ENCODE measurements at regions not wholly inside any gene's neighbourhood (a gene's known extent, or its start where the extent isn't known, plus 50 kb on each side); places are given as distances from the start of the nearest gene placed in this dataset.

DNA sequence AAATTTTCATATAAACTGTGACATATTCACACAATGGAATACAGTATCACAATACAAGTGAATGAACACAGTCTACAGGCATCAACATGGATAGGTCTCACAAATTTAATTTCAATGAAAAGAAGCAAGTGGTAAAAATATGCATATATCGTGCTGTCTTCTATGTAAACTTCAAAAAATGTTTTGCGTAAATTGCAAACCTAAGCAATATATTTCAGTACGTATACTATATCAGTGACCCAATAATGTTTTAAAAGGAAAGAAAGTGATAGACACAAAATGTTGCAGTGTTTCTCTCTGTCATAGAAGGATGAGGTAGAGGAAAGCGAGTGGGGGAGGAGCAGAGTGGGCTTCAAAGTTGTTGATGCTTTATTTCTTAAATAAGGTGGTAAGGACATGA is 468.4 kb upstream of the CNTN3 start (continued):
- TF ChIP-seq, protein P1, sequence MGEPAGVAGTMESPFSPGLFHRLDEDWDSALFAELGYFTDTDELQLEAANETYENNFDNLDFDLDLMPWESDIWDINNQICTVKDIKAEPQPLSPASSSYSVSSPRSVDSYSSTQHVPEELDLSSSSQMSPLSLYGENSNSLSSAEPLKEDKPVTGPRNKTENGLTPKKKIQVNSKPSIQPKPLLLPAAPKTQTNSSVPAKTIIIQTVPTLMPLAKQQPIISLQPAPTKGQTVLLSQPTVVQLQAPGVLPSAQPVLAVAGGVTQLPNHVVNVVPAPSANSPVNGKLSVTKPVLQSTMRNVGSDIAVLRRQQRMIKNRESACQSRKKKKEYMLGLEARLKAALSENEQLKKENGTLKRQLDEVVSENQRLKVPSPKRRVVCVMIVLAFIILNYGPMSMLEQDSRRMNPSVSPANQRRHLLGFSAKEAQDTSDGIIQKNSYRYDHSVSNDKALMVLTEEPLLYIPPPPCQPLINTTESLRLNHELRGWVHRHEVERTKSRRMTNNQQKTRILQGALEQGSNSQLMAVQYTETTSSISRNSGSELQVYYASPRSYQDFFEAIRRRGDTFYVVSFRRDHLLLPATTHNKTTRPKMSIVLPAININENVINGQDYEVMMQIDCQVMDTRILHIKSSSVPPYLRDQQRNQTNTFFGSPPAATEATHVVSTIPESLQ (CRISPR knock-in tag; IDR thresholded peaks at IDR 0.05), result no peak
- no peak for TF ChIP-seq ZNF263 (CRISPR knock-in tag; IDR thresholded peaks at IDR 0.05; ENCODE audit: low read depth)

DNA sequence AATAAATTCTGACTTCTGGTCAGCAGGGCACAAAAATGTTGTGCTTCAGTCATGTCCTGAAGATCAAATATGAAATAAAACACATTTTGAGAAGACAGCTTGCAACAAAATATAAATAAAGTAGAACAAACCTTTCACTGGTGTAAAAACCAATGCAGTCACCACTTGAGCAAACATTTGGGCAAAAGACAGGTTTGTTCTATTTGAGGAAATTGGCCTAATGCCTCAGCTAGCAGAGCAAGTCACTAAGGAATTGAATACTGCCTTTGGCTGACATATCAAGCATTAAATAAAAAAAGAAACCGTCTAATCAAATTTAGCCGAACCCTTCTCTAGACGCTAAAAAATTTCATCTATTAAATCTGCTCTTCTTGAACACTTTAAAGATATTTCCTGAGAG is 475.4 kb upstream of the CNTN3 start:
- ChIA-PET CTCF (no interaction called here), POLR2A (no interaction called here)
- H3K4me1 Mint-ChIP-seq, result peaks cover 3% of the 10 kb centered on the region; the same call in 1 of the 2 replicates
- no peak overlapping the region for H3K27ac Mint-ChIP-seq
- TF ChIP-seq ZMAT4 (CRISPR knock-in tag; IDR thresholded peaks at IDR 0.05), result no peak
- TF ChIP-seq, protein P2, sequence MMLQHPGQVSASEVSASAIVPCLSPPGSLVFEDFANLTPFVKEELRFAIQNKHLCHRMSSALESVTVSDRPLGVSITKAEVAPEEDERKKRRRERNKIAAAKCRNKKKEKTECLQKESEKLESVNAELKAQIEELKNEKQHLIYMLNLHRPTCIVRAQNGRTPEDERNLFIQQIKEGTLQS (CRISPR knock-in tag; conservative IDR thresholded peaks at IDR 0.05), result no peak
- TF ChIP-seq ZSCAN18 (CRISPR knock-in tag; IDR thresholded peaks at IDR 0.05), result no peak
- TF ChIP-seq TEAD1 (CRISPR knock-in tag; IDR thresholded peaks at IDR 0.05), result no peak
- TF ChIP-seq HMGXB4 (CRISPR knock-in tag; IDR thresholded peaks at IDR 0.05), result no peak
- TF ChIP-seq, protein P3, sequence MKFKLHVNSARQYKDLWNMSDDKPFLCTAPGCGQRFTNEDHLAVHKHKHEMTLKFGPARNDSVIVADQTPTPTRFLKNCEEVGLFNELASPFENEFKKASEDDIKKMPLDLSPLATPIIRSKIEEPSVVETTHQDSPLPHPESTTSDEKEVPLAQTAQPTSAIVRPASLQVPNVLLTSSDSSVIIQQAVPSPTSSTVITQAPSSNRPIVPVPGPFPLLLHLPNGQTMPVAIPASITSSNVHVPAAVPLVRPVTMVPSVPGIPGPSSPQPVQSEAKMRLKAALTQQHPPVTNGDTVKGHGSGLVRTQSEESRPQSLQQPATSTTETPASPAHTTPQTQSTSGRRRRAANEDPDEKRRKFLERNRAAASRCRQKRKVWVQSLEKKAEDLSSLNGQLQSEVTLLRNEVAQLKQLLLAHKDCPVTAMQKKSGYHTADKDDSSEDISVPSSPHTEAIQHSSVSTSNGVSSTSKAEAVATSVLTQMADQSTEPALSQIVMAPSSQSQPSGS (CRISPR knock-in tag; IDR thresholded peaks at IDR 0.05; ENCODE audit: borderline replicate concordance, low read depth), result no peak
- TF ChIP-seq, protein P4, sequence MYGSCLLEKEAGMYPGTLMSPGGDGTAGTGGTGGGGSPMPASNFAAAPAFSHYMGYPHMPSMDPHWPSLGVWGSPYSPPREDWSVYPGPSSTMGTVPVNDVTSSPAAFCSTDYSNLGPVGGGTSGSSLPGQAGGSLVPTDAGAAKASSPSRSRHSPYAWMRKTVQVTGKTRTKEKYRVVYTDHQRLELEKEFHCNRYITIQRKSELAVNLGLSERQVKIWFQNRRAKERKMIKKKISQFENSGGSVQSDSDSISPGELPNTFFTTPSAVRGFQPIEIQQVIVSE (CRISPR knock-in tag; IDR thresholded peaks at IDR 0.05; ENCODE audit: borderline replicate concordance), result no peak
- no peak for TF ChIP-seq CREM (CRISPR knock-in tag; IDR thresholded peaks at IDR 0.05)
- TF ChIP-seq NFE2L1 (CRISPR knock-in tag; IDR thresholded peaks at IDR 0.05), result no peak
- no peak for TF ChIP-seq NR1H2 (CRISPR knock-in tag; IDR thresholded peaks at IDR 0.05)
- TF ChIP-seq ZNF423 (CRISPR knock-in tag; IDR thresholded peaks at IDR 0.05), result no peak
- TF ChIP-seq MXD4 (CRISPR knock-in tag; IDR thresholded peaks at IDR 0.05; ENCODE audit: borderline replicate concordance), result no peak
- ATAC-seq (no peak), DNase-seq (ENCODE audit: low spot score) (no peak)
- peaks cover 8% of the 10 kb centered on the region; the same call in 1 of the 2 replicates for H3K9me3 Mint-ChIP-seq
- H3K36me3 Mint-ChIP-seq, result no peaks in the 10 kb centered on the region; the same call in 1 of the 2 replicates
- H3K4me3 Mint-ChIP-seq, result no peak overlapping the region
- H3K27me3 Mint-ChIP-seq (ENCODE audit: low read depth), result no peaks in the 10 kb centered on the region

Data from WTC11 (cell line).